CD4-positive, alpha-beta T cell treated with Interferon alpha-2 for 1 hour (primary cell): ENCODE measurements at regions not wholly inside any gene's neighbourhood (a gene's known extent, or its start where the extent isn't known, plus 50 kb on each side); places are given as distances from the start of the nearest gene placed in this dataset.
"Not testable (repeated sequence)": the region's sequence is repeated elsewhere in the genome, so short reads cannot be mapped to it uniquely, and the experiment has no call there.

ENCODE experiments used
- DNase-seq, 2 donors: peaks; one replicate each; pipeline ENCODE4 v3.0.0-alpha.2; 2020 to 2022

DNA sequence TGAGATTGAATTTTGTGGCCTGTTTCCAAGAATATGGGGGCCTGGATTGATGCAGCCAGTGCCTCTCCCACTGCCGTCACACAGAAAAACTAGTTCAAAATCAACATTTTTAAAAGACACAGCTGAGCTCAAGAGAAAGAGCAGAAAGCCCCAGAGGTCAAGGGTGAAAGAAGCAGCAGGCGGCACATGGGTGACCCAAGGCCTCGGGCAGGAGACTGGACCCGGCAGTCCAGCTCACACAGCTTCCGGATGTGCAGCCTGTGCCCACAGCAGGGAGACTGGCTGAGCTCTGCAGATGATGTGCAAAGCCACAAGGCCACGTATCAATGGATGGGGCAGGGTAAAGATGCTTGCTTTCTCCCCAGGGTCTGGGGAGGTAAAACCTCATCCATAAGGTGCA, 50.4 kb upstream of the RNF32 start:
- no peak for DNase-seq

- no peak for DNase-seq
Measured at GRCh38 chr7:156589808-156590207, 50.8 kb upstream of the RNF32 start.

- DNase-seq = no peak
Measured at GRCh38 chr7:156585926-156586325, 54.6 kb upstream of the RNF32 start.

- no peak for DNase-seq
Measured at GRCh38 chr7:156585025-156585648, 55.4 kb upstream of the RNF32 start.

DNA sequence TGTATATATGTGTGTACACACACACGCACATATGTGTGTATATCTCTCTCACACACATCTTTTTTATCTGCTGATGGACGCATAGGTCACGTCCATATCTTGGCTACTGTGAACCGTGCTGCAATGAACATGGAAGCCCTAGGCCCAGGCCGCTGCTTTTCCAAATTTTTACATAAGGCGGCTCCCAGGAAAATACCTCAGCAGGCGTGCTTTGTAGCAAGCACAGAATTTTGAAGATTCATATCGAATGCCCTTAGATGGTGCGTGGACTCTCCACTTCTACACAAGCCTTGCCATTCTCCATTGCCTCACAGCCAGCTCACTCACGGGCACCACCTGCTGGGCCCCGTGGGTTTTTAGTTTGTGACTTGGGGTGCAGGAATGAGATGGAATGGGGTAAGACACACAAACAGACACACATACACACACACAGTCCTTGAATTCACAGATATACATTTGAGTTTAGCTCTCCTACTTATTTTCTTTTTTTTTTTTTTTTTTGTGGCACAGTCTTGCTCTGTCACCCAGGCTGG, 57.9 kb upstream of the RNF32 start:
- no peak for DNase-seq

- no peak for DNase-seq
Measured at GRCh38 chr7:156580036-156580435, 60.5 kb upstream of the RNF32 start.

DNA sequence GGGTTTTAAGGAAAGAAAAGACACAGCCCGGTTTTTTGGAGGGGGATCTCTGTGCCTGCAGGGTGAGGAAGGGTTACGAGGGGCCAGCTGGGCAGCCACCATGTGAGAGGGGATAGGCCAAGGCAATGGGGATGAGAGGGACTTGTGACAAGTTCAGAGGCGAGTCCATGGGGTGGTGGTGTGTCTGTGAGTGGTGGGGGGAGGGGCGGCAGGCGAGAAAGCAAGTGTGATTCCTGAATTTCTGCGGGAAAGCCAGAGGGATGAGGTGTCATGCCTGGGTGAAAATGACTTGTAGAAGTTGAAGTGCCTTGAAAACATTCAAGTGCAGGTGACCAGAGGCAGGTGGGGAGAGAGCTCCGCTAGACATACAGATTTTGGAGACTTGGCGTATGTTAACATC, 61.0 kb upstream of the RNF32 start:
- no peak for DNase-seq

- DNase-seq = no peak
Measured at GRCh38 chr7:156578978-156579430, 61.6 kb upstream of the RNF32 start.

- DNase-seq = no peak
Measured at GRCh38 chr7:156578578-156578940, 62.0 kb upstream of the RNF32 start.

DNA sequence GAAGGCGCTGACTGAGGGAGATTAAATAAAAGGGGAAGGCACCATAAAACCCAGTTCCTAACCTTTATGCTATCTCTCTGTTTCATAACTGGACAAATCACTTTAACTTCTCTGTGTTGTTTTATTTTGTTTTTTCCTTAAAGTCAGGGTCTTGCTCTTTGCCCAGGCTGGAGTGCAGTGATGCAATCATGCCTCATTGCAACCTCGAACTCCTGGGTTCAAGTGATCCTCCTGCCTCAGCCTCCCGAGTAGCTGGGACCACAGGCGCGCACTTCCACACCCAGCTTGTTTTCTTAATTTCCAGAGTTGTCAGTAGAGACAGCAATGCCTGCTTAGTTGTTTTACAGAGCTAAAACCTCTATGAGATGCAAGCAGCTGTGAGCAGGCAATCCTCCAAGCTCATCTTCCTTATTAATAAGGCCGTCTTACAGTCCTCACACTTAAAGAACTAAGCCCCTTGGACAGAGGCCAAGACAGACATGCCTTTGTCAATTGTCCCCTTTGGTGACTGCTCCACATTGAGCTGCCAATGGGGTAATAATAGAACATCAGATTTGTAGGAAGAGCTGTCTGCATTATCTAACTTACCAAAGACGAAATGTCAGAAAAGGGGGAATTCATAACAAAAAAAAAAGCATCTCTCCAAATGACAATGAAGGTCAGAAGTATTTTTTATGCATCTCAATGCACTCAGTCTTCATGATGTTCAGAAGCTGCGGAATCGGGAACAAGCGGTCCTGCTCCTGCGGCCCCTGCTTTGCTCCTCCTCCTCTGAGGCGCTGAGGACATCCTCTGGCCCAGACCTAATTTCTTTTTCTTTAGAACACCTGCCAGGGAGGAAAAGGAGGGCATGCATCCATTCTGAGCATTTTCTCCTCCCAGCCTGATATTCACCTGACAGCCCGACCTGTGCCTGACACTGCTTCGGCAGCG, 62.7 kb upstream of the RNF32 start:
- DNase-seq = no peak

DNA sequence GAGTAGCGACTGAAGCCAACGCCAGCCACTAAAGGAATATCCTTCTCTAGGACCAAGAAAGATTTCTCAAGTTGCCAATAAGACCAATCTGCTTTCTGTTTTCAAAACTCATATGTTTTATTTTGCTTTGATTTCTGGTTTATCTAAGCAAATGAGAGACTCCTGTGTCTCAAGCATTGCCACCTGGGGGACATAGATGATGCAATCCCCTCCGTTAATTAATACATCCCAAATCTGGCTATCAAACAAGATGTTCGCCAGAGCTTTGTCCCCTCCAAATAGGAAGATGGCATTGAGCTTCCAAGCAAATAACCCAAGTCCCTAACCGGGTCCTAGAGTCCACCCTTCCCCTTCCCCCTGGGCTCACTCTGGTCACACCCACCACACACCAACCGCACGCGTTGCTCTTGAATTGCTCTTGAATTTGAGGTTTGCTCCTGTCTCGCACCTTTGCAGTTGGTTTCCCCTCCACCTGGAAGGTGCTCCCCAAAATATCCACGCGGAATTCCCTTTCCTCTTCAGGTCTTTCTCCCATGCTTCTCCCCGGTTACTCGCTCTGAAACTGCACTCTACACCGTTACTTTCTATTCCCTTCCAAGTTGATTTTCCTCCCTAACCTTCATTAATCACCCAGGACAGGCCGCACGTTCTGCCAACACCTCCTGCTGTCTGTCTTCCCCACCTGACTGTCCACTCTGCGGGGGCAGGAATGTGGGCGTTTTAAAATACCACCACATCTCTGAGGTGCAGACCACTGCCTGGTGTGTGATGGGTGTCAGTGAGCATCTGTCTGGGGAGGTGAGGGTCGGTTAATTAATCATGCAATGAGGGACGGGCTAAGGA, 64.1 kb upstream of the RNF32 start:
- DNase-seq = no peak

DNA sequence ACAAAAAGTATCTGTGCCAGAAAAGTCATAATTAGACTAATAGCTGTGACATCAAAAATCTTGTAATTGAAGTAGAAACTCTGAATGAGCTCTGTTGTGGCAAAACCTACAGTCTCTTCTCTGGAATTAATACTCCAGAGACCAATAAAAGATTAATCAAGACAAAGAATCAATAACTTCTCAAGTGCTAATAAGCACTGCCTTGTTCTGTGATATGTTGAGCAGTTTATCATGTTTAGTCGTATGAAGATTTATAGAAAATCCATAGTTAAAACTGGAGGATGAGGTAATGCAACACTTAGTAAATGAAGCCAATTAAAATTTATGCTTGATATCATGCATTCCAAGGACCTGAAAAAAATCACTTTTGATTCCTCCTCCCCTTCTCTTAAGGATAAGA, 72.3 kb upstream of the RNF32 start:
- DNase-seq = no peak

DNA sequence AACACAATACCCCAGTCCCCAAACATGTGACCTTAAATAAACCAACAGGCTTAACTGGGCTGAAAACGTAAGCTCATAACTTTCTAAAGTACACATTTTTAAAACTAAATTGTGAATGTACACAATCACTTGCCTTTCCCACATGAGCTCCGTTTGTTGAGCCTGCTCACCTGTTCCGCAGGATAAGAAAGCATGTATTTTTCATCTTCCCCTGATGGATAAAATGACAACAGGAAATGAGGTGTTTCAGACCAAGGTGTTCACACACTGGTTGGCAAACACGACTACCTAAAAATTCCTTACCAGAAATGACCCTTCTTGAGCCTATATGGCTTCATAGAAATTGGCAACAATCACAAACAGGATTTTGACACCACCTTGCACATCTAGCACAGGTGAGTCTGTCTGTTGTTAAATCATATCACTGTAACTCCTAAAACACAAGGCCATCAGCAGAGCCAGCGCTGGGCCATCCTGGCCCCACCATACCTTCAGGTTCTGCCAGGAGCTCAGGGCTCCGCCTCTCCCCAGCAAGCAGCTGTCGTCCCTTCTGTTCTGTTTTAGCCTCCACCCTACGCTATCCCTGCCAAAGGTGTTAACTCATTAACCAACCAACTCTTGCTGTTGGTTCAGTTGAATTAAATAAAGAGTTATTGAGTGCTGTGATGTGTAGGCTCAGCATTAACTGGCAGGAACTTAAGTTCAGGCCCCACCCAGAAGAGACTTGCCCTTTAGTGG, 73.6 kb upstream of the RNF32 start:
- no peak for DNase-seq

GRCh38 chr7:156565002-156565401, 75.6 kb upstream of the RNF32 start:
- not testable (repeated sequence) for DNase-seq

DNA sequence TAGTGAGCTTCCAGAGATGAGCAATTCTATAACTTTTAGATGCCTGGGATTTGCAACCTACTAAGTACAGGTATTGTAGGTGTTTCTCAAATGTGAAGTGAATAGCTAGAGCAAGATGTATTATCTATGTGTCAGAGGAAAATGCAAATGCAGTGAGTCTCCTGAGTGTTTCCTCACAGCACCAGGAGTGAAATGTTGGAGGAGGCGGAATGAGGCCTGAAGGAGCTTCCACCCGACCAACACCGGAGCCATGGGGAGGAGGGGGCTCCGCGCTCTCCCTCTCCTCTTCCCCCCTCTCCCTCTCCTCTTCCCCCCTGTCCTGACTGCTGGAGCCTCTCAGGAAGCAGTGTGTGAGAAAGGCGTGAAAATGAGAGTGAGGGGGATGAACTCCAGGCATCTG, 79.9 kb upstream of the RNF32 start:
- DNase-seq = no peak

GRCh38 chr7:156560075-156560474, 80.5 kb upstream of the RNF32 start:
- no peak for DNase-seq

GRCh38 chr7:156559001-156559400, 81.6 kb upstream of the RNF32 start:
- DNase-seq = no peak

DNA sequence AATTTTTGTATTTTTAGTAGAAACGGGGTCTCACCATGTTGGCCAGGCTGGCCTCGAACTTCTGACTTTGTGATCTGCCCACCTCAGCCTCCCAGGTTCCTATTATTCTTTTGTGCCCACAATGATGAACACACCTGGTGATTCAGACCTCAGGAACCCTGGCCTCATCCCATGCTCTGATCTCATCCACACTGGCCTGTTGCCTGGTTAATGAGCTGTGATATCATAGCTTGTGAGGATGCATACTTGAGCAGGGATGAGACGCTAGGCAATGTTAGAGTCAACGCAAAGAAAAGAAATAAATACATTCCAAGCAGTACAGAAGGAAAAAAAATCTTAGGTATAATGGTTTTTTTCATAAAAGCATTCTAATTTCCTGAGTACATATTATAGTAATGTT, 82.4 kb upstream of the RNF32 start:
- DNase-seq = no peak

GRCh38 chr7:156556083-156556482, 84.5 kb upstream of the RNF32 start:
- DNase-seq = no peak

- DNase-seq = no peak
Measured at GRCh38 chr7:156554488-156554887, 86.1 kb upstream of the RNF32 start.

- DNase-seq = no peak
Measured at GRCh38 chr7:156549636-156550035, 90.9 kb upstream of the RNF32 start.

- DNase-seq = no peak
Measured at GRCh38 chr7:156547884-156548561, 92.6 kb upstream of the RNF32 start.
